GM18508 (cell line): ENCODE measurements at regions not wholly inside any gene's neighbourhood (a gene's known extent, or its start where the extent isn't known, plus 50 kb on each side); places are given as distances from the start of the nearest gene placed in this dataset.
"Not testable (repeated sequence)": the region's sequence is repeated elsewhere in the genome, so short reads cannot be mapped to it uniquely, and the experiment has no call there.

Source experiments
- ATAC-seq: cut with Tn5 transposase; IDR thresholded peaks from one replicate; pipeline ENCODE4 v1.9.1; 2021; ENCODE audit warnings: moderate number of reproducible peaks; ENCODE audit not compliant: insufficient read depth, unreplicated experiment

- ATAC-seq, result no peak
These were observed 98.5 kb upstream of the SLC25A33 start for GRCh38 chr1:9440763-9441194.

GRCh38 chr1:9441451-9442133 is 97.7 kb upstream of the SLC25A33 start:
- ATAC-seq, result no peak

- ATAC-seq, result no peak
These were observed 96.9 kb upstream of the SLC25A33 start for GRCh38 chr1:9442278-9442846.

- ATAC-seq, result no peak
These were observed 96.3 kb upstream of the SLC25A33 start for GRCh38 chr1:9442986-9443385.

- ATAC-seq, result no peak
These were observed 95.3 kb upstream of the SLC25A33 start for GRCh38 chr1:9443913-9444445.

- ATAC-seq, result no peak
These were observed 94.7 kb upstream of the SLC25A33 start for GRCh38 chr1:9444532-9444931.

GRCh38 chr1:9445081-9445480 is 94.2 kb upstream of the SLC25A33 start:
- not testable (repeated sequence) for ATAC-seq

GRCh38 chr1:9447215-9447960 is 91.9 kb upstream of the SLC25A33 start:
- ATAC-seq, result no peak

GRCh38 chr1:9448132-9449109 is 90.8 kb upstream of the SLC25A33 start:
- ATAC-seq, result no peak

- ATAC-seq, result no peak
These were observed 90.1 kb upstream of the SLC25A33 start for GRCh38 chr1:9449110-9449627.

- ATAC-seq, result no peak
These were observed 89.1 kb upstream of the SLC25A33 start for GRCh38 chr1:9449976-9450696.

GRCh38 chr1:9451081-9451480 is 88.2 kb upstream of the SLC25A33 start:
- no peak for ATAC-seq

GRCh38 chr1:9452516-9453140 is 86.6 kb upstream of the SLC25A33 start:
- no peak for ATAC-seq

GRCh38 chr1:9453375-9453774 is 85.9 kb upstream of the SLC25A33 start:
- no peak for ATAC-seq

GRCh38 chr1:9453779-9454418 is 85.4 kb upstream of the SLC25A33 start:
- ATAC-seq, result no peak

- no peak for ATAC-seq
These were observed 84.7 kb upstream of the SLC25A33 start for GRCh38 chr1:9454494-9455066.

- ATAC-seq, result no peak
These were observed 83.6 kb upstream of the SLC25A33 start for GRCh38 chr1:9455487-9456234.
